B cell (primary cell): ENCODE measurements at regions not wholly inside any gene's neighbourhood (a gene's known extent, or its start where the extent isn't known, plus 50 kb on each side); places are given as distances from the start of the nearest gene placed in this dataset.

ENCODE experiments used
- ATAC-seq: fragments of 200-7000 bp; cut with Tn5 transposase; one replicate; pipeline ENCODE4 v1.10.0; 2021; ENCODE audit warnings: low read depth, mild to moderate bottlenecking, moderate number of reproducible peaks, moderate library complexity
- CTCF ChIA-PET: fragments of 350-600 bp; sonication (Branson Sonifier 250); formaldehyde crosslinking; loops from one replicate; lab custom pipeline; 2021; ENCODE audit warnings: antibody characterized with exemption, inconsistent platforms; lab: Charles Lee
- POLR2A ChIA-PET: fragments of 350-600 bp; sonication (Branson Sonifier 250); formaldehyde crosslinking; loops from one replicate; lab custom pipeline; 2021; ENCODE audit warnings: antibody characterized with exemption; lab: Charles Lee
- DNase-seq: peaks from one replicate; pipeline ENCODE4 v3.0.0; 2013
- H2AFZ ChIP-seq: 2 replicates; pipeline ENCODE4 v1.6.1; 2012; ENCODE audit warnings: mild to moderate bottlenecking, low read depth, low read length; ENCODE audit not compliant: insufficient read depth, poor library complexity, severe bottlenecking
- H3K27ac ChIP-seq, 2 donors: 1 replicate in 1 of 2; 2 replicates in 1 of 2; pipeline ENCODE4 v1.5.1; 2012 to 2013; ENCODE audit warnings: low read length in 2 of 2, mild to moderate bottlenecking in 2 of 2, moderate library complexity in 1 of 2
- H3K27me3 ChIP-seq, 4 experiments: fragments of 200-600 bp in 1 of 4; sonication (generic) in 1 of 4; replicated peaks in 1 of 4; 1 replicate in 2 of 4; 2 replicates in 2 of 4; pipeline versions ENCODE4 v1.6.1 to v1.7.0; 2013 to 2016; ENCODE audit warnings: low read length in 3 of 4, mild to moderate bottlenecking in 2 of 4, mixed read lengths in 1 of 4, moderate library complexity in 1 of 4; ENCODE audit not compliant: insufficient read depth in 4 of 4, control insufficient read depth in 3 of 4; ENCODE audit errors: control extremely low read depth in 1 of 4
- H3K36me3 ChIP-seq, 2 experiments: replicated peaks in 1 of 2; 1 replicate in 1 of 2; 2 replicates in 1 of 2; pipeline versions ENCODE4 v1.6.1 to v1.7.1; 2013; ENCODE audit warnings: low read length in 1 of 2; ENCODE audit not compliant: insufficient read depth in 2 of 2, control insufficient read depth in 1 of 2; ENCODE audit errors: control extremely low read depth in 1 of 2, extremely low read depth in 1 of 2
- H3K4me1 ChIP-seq, 2 donors: fragments of 200-600 bp in 1 of 2; sonication (generic) in 1 of 2; 1 replicate in 1 of 2; 2 replicates in 1 of 2; pipeline versions ENCODE4 v1.5.1 to v1.6.1; 2013 to 2017; ENCODE audit warnings: low read length in 2 of 2; ENCODE audit not compliant: control insufficient read depth in 2 of 2, insufficient read depth in 2 of 2
- H3K4me2 ChIP-seq: replicated peaks from 2 replicates; pipeline ENCODE3; 2012; ENCODE audit warnings: mild to moderate bottlenecking, low read depth, low read length; ENCODE audit not compliant: poor library complexity, severe bottlenecking
- H3K4me3 ChIP-seq, 5 experiments: fragments of 200-600 bp in 1 of 5; sonication (generic) in 1 of 5; 1 replicate in 3 of 5; 2 replicates in 2 of 5; pipeline versions ENCODE4 v1.5.1 to v1.7.0; 2011 to 2016; ENCODE audit warnings: low read length in 4 of 5, mild to moderate bottlenecking in 4 of 5, low read depth in 2 of 5, control low read depth in 1 of 5, moderate library complexity in 1 of 5; ENCODE audit not compliant: insufficient read depth in 1 of 5; ENCODE audit errors: control extremely low read depth in 1 of 5, extremely low read depth in 1 of 5
- H3K79me2 ChIP-seq: fragments of 200-600 bp; sonication (generic); one replicate; pipeline ENCODE4 v1.6.0; 2016; ENCODE audit warnings: low read length; ENCODE audit not compliant: control insufficient read depth, insufficient read depth
- H3K9ac ChIP-seq: fragments of 200-600 bp; sonication (generic); 2 replicates; pipeline ENCODE4 v1.6.1; 2017; ENCODE audit warnings: mild to moderate bottlenecking, low read length, moderate library complexity
- H3K9me3 ChIP-seq, 3 donors: one replicate each; pipeline versions ENCODE4 v1.6.1 to v1.7.1; 2013; ENCODE audit warnings: low read length in 2 of 3; ENCODE audit not compliant: control insufficient read depth in 2 of 3, insufficient read depth in 1 of 3; ENCODE audit errors: control extremely low read depth in 1 of 3
- H4K20me1 ChIP-seq: 2 replicates; pipeline ENCODE4 v1.6.0; 2012; ENCODE audit warnings: mild to moderate bottlenecking, low read length; ENCODE audit not compliant: insufficient read depth, control insufficient read depth, poor library complexity, severe bottlenecking
- H3K27ac Mint-ChIP-seq: one replicate; pipeline ENCODE4 v1.8.0; 2021; ENCODE audit warnings: mixed read lengths
- H3K27me3 Mint-ChIP-seq: one replicate; pipeline ENCODE4 v1.8.0; 2021; ENCODE audit warnings: mixed read lengths
- H3K4me1 Mint-ChIP-seq: one replicate; pipeline ENCODE4 v1.8.0; 2021; ENCODE audit warnings: mixed read lengths
- H3K4me3 Mint-ChIP-seq: one replicate; pipeline ENCODE4 v1.8.0; 2021; ENCODE audit warnings: mixed read lengths
- H3K9me3 Mint-ChIP-seq: one replicate; pipeline ENCODE4 v1.8.0; 2022; ENCODE audit warnings: mixed read lengths; ENCODE audit not compliant: insufficient read depth
- EZH2 ChIP-seq: IDR thresholded peaks from 2 replicates; pipeline ENCODE4 v1.6.1; 2012; ENCODE audit warnings: borderline replicate concordance, low read depth, mild to moderate bottlenecking, moderate library complexity, low read length; ENCODE audit not compliant: insufficient read depth, poor library complexity, severe bottlenecking
- WGBS: methylation state at CpG from one replicate; pipeline ENCODE4 v1.1.5; 2013; ENCODE audit warnings: missing lambda C conversion rate; ENCODE audit not compliant: insufficient coverage; 5-methylcytosine and 5-hydroxymethylcytosine counted together
- intact Hi-C: fragments of 100-400 bp; cut with micrococcal nuclease; formaldehyde crosslinking; loops from one replicate; pipeline ENCODE4 v1.10.0; 2022
- TF ChIP-seq, protein P1 (sequence below): fragments of 200-600 bp; IDR thresholded peaks from one replicate; pipeline ENCODE4 v1.8.0; 2022; ENCODE audit warnings: antibody characterized with exemption, mild to moderate bottlenecking

DNA sequence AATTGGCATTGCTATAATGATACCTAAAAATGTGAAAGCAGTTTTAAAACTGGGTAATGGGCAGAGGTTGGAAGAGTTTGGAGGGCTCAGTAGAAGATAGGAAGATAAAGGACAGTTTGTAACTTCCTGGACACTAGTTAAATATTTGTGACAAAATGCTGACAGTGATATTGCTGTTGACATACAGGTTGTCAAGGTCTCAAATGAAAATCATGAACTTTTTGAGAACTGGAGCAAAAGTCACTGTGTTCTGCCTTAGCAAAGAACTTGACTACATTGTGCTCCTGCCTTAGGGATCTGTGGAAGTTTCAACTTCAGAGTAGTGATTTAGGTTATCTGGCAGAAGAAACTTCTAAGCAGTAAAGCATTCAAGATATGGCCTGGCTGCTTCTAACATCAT, 113.7 kb upstream of the CD96 start:
- no peak overlapping the region for H3K4me2 ChIP-seq
- no peaks in the 10 kb centered on the region for H3K27me3 ChIP-seq
- H3K36me3 ChIP-seq = no peaks in the 10 kb centered on the region
- no peak for TF ChIP-seq EZH2
- TF ChIP-seq, protein P1, sequence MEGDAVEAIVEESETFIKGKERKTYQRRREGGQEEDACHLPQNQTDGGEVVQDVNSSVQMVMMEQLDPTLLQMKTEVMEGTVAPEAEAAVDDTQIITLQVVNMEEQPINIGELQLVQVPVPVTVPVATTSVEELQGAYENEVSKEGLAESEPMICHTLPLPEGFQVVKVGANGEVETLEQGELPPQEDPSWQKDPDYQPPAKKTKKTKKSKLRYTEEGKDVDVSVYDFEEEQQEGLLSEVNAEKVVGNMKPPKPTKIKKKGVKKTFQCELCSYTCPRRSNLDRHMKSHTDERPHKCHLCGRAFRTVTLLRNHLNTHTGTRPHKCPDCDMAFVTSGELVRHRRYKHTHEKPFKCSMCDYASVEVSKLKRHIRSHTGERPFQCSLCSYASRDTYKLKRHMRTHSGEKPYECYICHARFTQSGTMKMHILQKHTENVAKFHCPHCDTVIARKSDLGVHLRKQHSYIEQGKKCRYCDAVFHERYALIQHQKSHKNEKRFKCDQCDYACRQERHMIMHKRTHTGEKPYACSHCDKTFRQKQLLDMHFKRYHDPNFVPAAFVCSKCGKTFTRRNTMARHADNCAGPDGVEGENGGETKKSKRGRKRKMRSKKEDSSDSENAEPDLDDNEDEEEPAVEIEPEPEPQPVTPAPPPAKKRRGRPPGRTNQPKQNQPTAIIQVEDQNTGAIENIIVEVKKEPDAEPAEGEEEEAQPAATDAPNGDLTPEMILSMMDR = no peak
- no peaks in the 10 kb centered on the region for H3K4me1 ChIP-seq
- ChIA-PET POLR2A (no interaction called here), CTCF (no interaction called here)
- Mint-ChIP-seq H3K4me1 (no peaks in the 10 kb centered on the region), H3K9me3 (peaks cover 7% of the 10 kb centered on the region), H3K27ac (no peak overlapping the region), H3K4me3 (no peak overlapping the region), H3K27me3 (peaks cover 3% of the 10 kb centered on the region)
- no peak overlapping the region for H3K9ac ChIP-seq
- no peak overlapping the region for H3K4me3 ChIP-seq
- H3K27ac ChIP-seq = no peak overlapping the region
- no peak overlapping the region for H2AFZ ChIP-seq
- H4K20me1 ChIP-seq = no peaks in the 10 kb centered on the region
- H3K9me3 ChIP-seq = peaks cover 0 to 8% (median 0%) of the 10 kb centered on the region in 3 donors
- DNase-seq (no peak), ATAC-seq (no peak)
- no peaks in the 10 kb centered on the region for H3K79me2 ChIP-seq
- intact Hi-C loops = no loop called here

- WGBS = no CpG with 5 or more reads among the region's 3 CpGs
- no peak overlapping the region for H3K9ac ChIP-seq
- no peaks in the 10 kb centered on the region for H3K4me1 ChIP-seq
- intact Hi-C loops = no loop called here
- CTCF ChIA-PET = no interaction called here
- no peak for ATAC-seq
- H3K4me3 ChIP-seq = no peak overlapping the region
- H2AFZ ChIP-seq = no peak overlapping the region
- no peak overlapping the region for H3K4me2 ChIP-seq
- H3K27me3 ChIP-seq = no peaks in the 10 kb centered on the region
- H3K9me3 ChIP-seq = peaks cover 0 to 3% (median 0%) of the 10 kb centered on the region in 3 donors
- TF ChIP-seq, protein P1 = no peak
- TF ChIP-seq EZH2 = no peak
- POLR2A ChIA-PET = no interaction called here
- DNase-seq = no peak
- no peak overlapping the region for H3K27ac Mint-ChIP-seq
- no peak overlapping the region for H3K27ac ChIP-seq
- no peaks in the 10 kb centered on the region for H4K20me1 ChIP-seq
- no peaks in the 10 kb centered on the region for H3K36me3 ChIP-seq
- H3K4me1 Mint-ChIP-seq = no peaks in the 10 kb centered on the region
- H3K79me2 ChIP-seq = no peaks in the 10 kb centered on the region
- H3K27me3 Mint-ChIP-seq = no peaks in the 10 kb centered on the region
- H3K9me3 Mint-ChIP-seq = no peaks in the 10 kb centered on the region
- no peak overlapping the region for H3K4me3 Mint-ChIP-seq
These were observed 106.9 kb upstream of the CD96 start for GRCh38 chr3:111434941-111435622.
